IMR-90 (cell line): ENCODE measurements at regions not wholly inside any gene's neighbourhood (a gene's known extent, or its start where the extent isn't known, plus 50 kb on each side); places are given as distances from the start of the nearest gene placed in this dataset.

Experiments used
- ATAC-seq: fragments of 200-7000 bp; cut with Tn5 transposase; 2 replicates; pipeline ENCODE4 v1.9.1; 2020; ENCODE audit warnings: low read depth, mild to moderate bottlenecking, moderate library complexity
- BruUV-seq: library from RNA; stranded (reverse); fragments of 400-500 nt; replicated peaks from 2 replicates; lab custom pipeline; 2021; lab: Mats Ljungman, UMichigan
- CTCF ChIA-PET: fragments of 300-600 bp; formaldehyde crosslinking; extraction: SDS; loops from one replicate; lab custom pipeline; 2021; ENCODE audit warnings: antibody characterized with exemption; lab: Yijun Ruan, JAX
- POLR2A ChIA-PET: fragments of 300-600 bp; sonication (Branson Sonifier 250); formaldehyde crosslinking; loops from one replicate; lab custom pipeline; 2022; ENCODE audit warnings: antibody characterized with exemption; ENCODE audit not compliant: unreplicated experiment; lab: Charles Lee
- DNase-seq: peaks from one replicate; pipeline ENCODE4 v3.0.0; 2013
- H2AFZ ChIP-seq: replicated peaks from 2 replicates; pipeline ENCODE3; 2013; ENCODE audit warnings: low read length, mild to moderate bottlenecking; ENCODE audit not compliant: poor library complexity
- H2AK5ac ChIP-seq: 2 replicates; pipeline ENCODE4 v1.6.1; 2013; ENCODE audit warnings: low read depth, low read length, inconsistent platforms
- H2AK9ac ChIP-seq: replicated peaks from 2 replicates; pipeline ENCODE3; 2013; ENCODE audit warnings: mild to moderate bottlenecking, low read depth, low read length, moderate library complexity; ENCODE audit not compliant: poor library complexity
- H2BK120ac ChIP-seq: 2 replicates; pipeline ENCODE4 v1.6.1; 2013; ENCODE audit warnings: low read depth, low read length, inconsistent platforms
- H2BK15ac ChIP-seq: 3 replicates; pipeline ENCODE4 v1.6.1; 2013; ENCODE audit warnings: low read depth, low read length, inconsistent platforms
- H2BK20ac ChIP-seq: 2 replicates; pipeline ENCODE4 v1.6.1; 2013; ENCODE audit warnings: low read depth, mild to moderate bottlenecking, inconsistent platforms, low read length, moderate library complexity
- H2BK5ac ChIP-seq: 2 replicates; pipeline ENCODE4 v1.6.1; 2013; ENCODE audit warnings: mild to moderate bottlenecking, low read depth, low read length, inconsistent platforms; ENCODE audit not compliant: poor library complexity, severe bottlenecking
- H3K14ac ChIP-seq: replicated peaks from 2 replicates; pipeline ENCODE4 v1.6.1; 2013; ENCODE audit warnings: low read depth, low read length, inconsistent platforms
- H3K18ac ChIP-seq: 2 replicates; pipeline ENCODE4 v1.6.1; 2013; ENCODE audit warnings: low read depth, low read length, control low read depth
- H3K23ac ChIP-seq: 2 replicates; pipeline ENCODE4 v1.6.1; 2013; ENCODE audit warnings: low read depth, low read length, inconsistent platforms
- H3K27ac ChIP-seq: 2 replicates; pipeline ENCODE4 v1.5.1; 2013; ENCODE audit warnings: mild to moderate bottlenecking, control low read depth, low read length; ENCODE audit not compliant: insufficient read depth
- H3K27me3 ChIP-seq: 2 replicates; pipeline ENCODE4 v1.6.1; 2013; ENCODE audit warnings: low read length; ENCODE audit not compliant: control insufficient read depth, insufficient read depth
- H3K36me3 ChIP-seq: 2 replicates; pipeline ENCODE4 v1.6.1; 2013; ENCODE audit warnings: low read length, mixed read lengths; ENCODE audit not compliant: control insufficient read depth, insufficient read depth
- H3K4ac ChIP-seq: 2 replicates; pipeline ENCODE4 v1.6.1; 2013; ENCODE audit warnings: low read depth, low read length, inconsistent platforms
- H3K4me1 ChIP-seq: 2 replicates; pipeline ENCODE4 v1.6.1; 2013; ENCODE audit warnings: low read length, mixed read lengths; ENCODE audit not compliant: control insufficient read depth, insufficient read depth
- H3K4me2 ChIP-seq: 2 replicates; pipeline ENCODE4 v1.6.1; 2013; ENCODE audit warnings: low read depth, mild to moderate bottlenecking, control low read depth, low read length, moderate library complexity
- H3K4me3 ChIP-seq: 2 replicates; pipeline ENCODE4 v1.5.1; 2013; ENCODE audit warnings: low read depth, mild to moderate bottlenecking, control low read depth, low read length, moderate library complexity; ENCODE audit not compliant: insufficient read depth
- H3K56ac ChIP-seq: 2 replicates; pipeline ENCODE4 v1.6.1; 2013; ENCODE audit warnings: low read length, inconsistent platforms; ENCODE audit not compliant: insufficient read depth; ENCODE audit errors: extremely low read depth
- H3K79me1 ChIP-seq, 2 experiments: 2 replicates each; pipeline ENCODE4 v1.6.1; 2013; ENCODE audit warnings: low read length in 2 of 2, inconsistent platforms in 1 of 2, low read depth in 1 of 2
- H3K9ac ChIP-seq: 2 replicates; pipeline ENCODE4 v1.6.1; 2013; ENCODE audit warnings: low read depth, low read length, control low read depth
- H3K9me1 ChIP-seq: 2 replicates; pipeline ENCODE4 v1.6.1; 2013; ENCODE audit warnings: low read length, inconsistent platforms; ENCODE audit not compliant: insufficient read depth
- H3K9me3 ChIP-seq: 2 replicates; pipeline ENCODE4 v1.6.1; 2013; ENCODE audit warnings: low read length; ENCODE audit not compliant: control insufficient read depth, insufficient read depth
- H4K20me1 ChIP-seq: 2 replicates; pipeline ENCODE4 v1.6.1; 2013; ENCODE audit warnings: low read length, inconsistent platforms; ENCODE audit not compliant: insufficient read depth
- H4K5ac ChIP-seq: 2 replicates; pipeline ENCODE4 v1.6.1; 2013; ENCODE audit warnings: mild to moderate bottlenecking, low read depth, low read length, control low read depth
- H4K8ac ChIP-seq, 2 experiments: 2 replicates each; pipeline ENCODE4 v1.6.1; 2013; ENCODE audit warnings: low read depth in 2 of 2, low read length in 2 of 2, control low read depth in 1 of 2, inconsistent platforms in 1 of 2
- H4K91ac ChIP-seq: 2 replicates; pipeline ENCODE4 v1.6.1; 2013; ENCODE audit warnings: low read depth, low read length, inconsistent platforms; ENCODE audit not compliant: insufficient read depth
- BHLHE40 ChIP-seq: fragments of 150-350 bp; IDR thresholded peaks from 2 replicates; pipeline ENCODE4 v1.6.1; 2016; ENCODE audit warnings: mild to moderate bottlenecking, low read depth, low read length
- CEBPB ChIP-seq: IDR thresholded peaks from 2 replicates; pipeline ENCODE4 v1.6.1; 2012; ENCODE audit warnings: low read depth, low read length, improper control_type of control experiment
- CHD1 ChIP-seq: IDR thresholded peaks from 2 replicates; pipeline ENCODE4 v1.6.1; 2012; ENCODE audit warnings: low read depth, low read length, improper control_type of control experiment
- FOS ChIP-seq: fragments of 150-350 bp; IDR thresholded peaks from 2 replicates; pipeline ENCODE4 v1.6.1; 2016; ENCODE audit warnings: low read depth, low read length
- MAFK ChIP-seq: IDR thresholded peaks from 2 replicates; pipeline ENCODE4 v1.6.1; 2012; ENCODE audit warnings: low read depth, low read length, improper control_type of control experiment
- MAZ ChIP-seq: IDR thresholded peaks from 2 replicates; pipeline ENCODE4 v1.6.1; 2012; ENCODE audit warnings: low read depth, mild to moderate bottlenecking, low read length, improper control_type of control experiment, moderate library complexity, borderline replicate concordance
- MXI1 ChIP-seq: IDR thresholded peaks from 2 replicates; pipeline ENCODE4 v1.6.1; 2012; ENCODE audit warnings: low read depth, mild to moderate bottlenecking, low read length, moderate library complexity, borderline replicate concordance
- NFE2L2 ChIP-seq: fragments of 150-350 bp; IDR thresholded peaks from 2 replicates; pipeline ENCODE4 v1.6.1; 2016; ENCODE audit warnings: low read depth, mild to moderate bottlenecking, low read length
- POLR2A ChIP-seq: IDR thresholded peaks from 2 replicates; pipeline ENCODE4 v1.6.1; 2012; ENCODE audit warnings: mild to moderate bottlenecking, low read depth, low read length
- RAD21 ChIP-seq: IDR thresholded peaks from 2 replicates; pipeline ENCODE4 v1.6.1; 2012; ENCODE audit warnings: low read length, improper control_type of control experiment
- RCOR1 ChIP-seq: IDR thresholded peaks from 2 replicates; pipeline ENCODE4 v1.6.1; 2012; ENCODE audit warnings: mild to moderate bottlenecking, low read length, improper control_type of control experiment; ENCODE audit not compliant: insufficient replicate concordance
- RFX5 ChIP-seq: IDR thresholded peaks from 2 replicates; pipeline ENCODE4 v1.8.0; 2012; ENCODE audit warnings: low read depth, mild to moderate bottlenecking, low read length, moderate library complexity
- SMC3 ChIP-seq: fragments of 150-350 bp; IDR thresholded peaks from 2 replicates; pipeline ENCODE4 v1.6.1; 2016; ENCODE audit warnings: low read depth, mild to moderate bottlenecking, antibody characterized with exemption, low read length, moderate library complexity
- WGBS, 2 experiments: methylation state at CpG; one replicate each; pipeline versions ENCODE4 v1.1.5 to v1.1.7; 2013; ENCODE audit warnings: missing lambda C conversion rate in 2 of 2; ENCODE audit not compliant: insufficient read length in 1 of 2; ENCODE audit errors: extremely low coverage in 2 of 2; 5-methylcytosine and 5-hydroxymethylcytosine counted together
- dilution Hi-C: fragments of 300-500 bp; cut with HindIII; formaldehyde crosslinking; loops from one replicate; pipeline ENCODE4 v1.14.3; 2018; ENCODE audit warnings: low sequenced_read_pairs; ENCODE audit not compliant: unreplicated experiment
- in situ Hi-C: fragments of 300-500 bp; cut with MboI; formaldehyde crosslinking; loops from 3 replicates; pipeline ENCODE4 v1.14.3; 2019; ENCODE audit warnings: low sequenced_read_pairs, inconsistent platforms, mixed read lengths
- intact Hi-C: fragments of 100-400 bp; cut with micrococcal nuclease; formaldehyde crosslinking; loops from 2 replicates; pipeline ENCODE4 v1.10.0; 2022
- TF ChIP-seq, protein P1 (sequence below): fragments of 150-350 bp; IDR thresholded peaks from 2 replicates; pipeline ENCODE4 v1.6.1; 2017; ENCODE audit warnings: mild to moderate bottlenecking, antibody characterized with exemption, low read length, low read depth
- TF ChIP-seq, protein P2 (sequence below): fragments of 150-350 bp; IDR thresholded peaks from 2 replicates; pipeline ENCODE4 v1.6.1; 2016; ENCODE audit warnings: low read depth, mild to moderate bottlenecking, low read length, moderate library complexity, borderline replicate concordance
- TF ChIP-seq, protein P3 (sequence below): conservative IDR thresholded peaks from 2 replicates; pipeline ENCODE4 v1.5.1; 2012; ENCODE audit warnings: mild to moderate bottlenecking, low read depth, low read length, improper control_type of control experiment

DNA sequence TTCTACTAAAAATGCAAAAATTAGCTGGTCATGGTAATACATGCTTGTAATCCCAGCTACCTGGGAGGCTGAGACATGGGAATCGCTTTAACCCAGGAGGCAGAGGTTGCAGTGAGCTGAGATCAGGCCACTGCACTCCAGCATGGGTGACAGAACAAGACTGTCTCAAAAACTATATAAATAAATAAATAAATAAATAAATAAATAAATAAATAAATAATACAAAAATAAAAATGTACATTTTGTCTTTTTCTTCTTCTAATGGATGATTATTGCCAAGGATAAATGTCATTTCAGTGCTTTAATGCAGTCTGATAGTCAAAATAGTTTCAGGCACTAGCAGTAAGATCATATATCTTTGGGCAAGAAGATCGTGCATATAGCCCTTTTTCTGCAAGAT, 727.6 kb upstream of the SEMA3D start:
- no peak overlapping the region for H3K23ac ChIP-seq
- no peaks in the 10 kb centered on the region for H3K9me1 ChIP-seq
- WGBS, 2 experiments, result no CpG with 5 or more reads among the region's 2 CpGs
- no peak overlapping the region for H2BK20ac ChIP-seq
- H3K79me1 ChIP-seq, result no peaks in the 10 kb centered on the region
- no peaks in the 10 kb centered on the region for H3K36me3 ChIP-seq
- H3K14ac ChIP-seq, result no peak overlapping the region
- H2BK120ac ChIP-seq, result no peak overlapping the region
- no peak overlapping the region for H3K56ac ChIP-seq
- dilution Hi-C loops (no loop called here), in situ Hi-C loops (no loop called here), intact Hi-C loops (no loop called here)
- no peak overlapping the region for H4K8ac ChIP-seq
- H2AK9ac ChIP-seq, result no peak overlapping the region
- no peaks in the 10 kb centered on the region for H3K4me1 ChIP-seq
- no peaks in the 10 kb centered on the region for H4K20me1 ChIP-seq
- no peak overlapping the region for H2AK5ac ChIP-seq
- POLR2A ChIA-PET, result no interaction called here
- H3K9me3 ChIP-seq, result no peaks in the 10 kb centered on the region
- no peaks in the 10 kb centered on the region for H3K27me3 ChIP-seq
- H3K4me3 ChIP-seq, result no peak overlapping the region
- H3K27ac ChIP-seq, result no peak overlapping the region
- no peak overlapping the region for H3K18ac ChIP-seq
- no peak overlapping the region for H4K5ac ChIP-seq
- no peak overlapping the region for H2AFZ ChIP-seq
- CTCF ChIA-PET, result no interaction called here
- H4K91ac ChIP-seq, result no peak overlapping the region
- H2BK5ac ChIP-seq, result no peak overlapping the region
- BruUV-seq, result no TSS peak
- H3K9ac ChIP-seq, result no peak overlapping the region
- no peak for TF ChIP-seq SMC3
- TF ChIP-seq, protein P1, sequence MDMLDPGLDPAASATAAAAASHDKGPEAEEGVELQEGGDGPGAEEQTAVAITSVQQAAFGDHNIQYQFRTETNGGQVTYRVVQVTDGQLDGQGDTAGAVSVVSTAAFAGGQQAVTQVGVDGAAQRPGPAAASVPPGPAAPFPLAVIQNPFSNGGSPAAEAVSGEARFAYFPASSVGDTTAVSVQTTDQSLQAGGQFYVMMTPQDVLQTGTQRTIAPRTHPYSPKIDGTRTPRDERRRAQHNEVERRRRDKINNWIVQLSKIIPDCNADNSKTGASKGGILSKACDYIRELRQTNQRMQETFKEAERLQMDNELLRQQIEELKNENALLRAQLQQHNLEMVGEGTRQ, result no peak
- no peak for TF ChIP-seq BHLHE40
- TF ChIP-seq, protein P2, sequence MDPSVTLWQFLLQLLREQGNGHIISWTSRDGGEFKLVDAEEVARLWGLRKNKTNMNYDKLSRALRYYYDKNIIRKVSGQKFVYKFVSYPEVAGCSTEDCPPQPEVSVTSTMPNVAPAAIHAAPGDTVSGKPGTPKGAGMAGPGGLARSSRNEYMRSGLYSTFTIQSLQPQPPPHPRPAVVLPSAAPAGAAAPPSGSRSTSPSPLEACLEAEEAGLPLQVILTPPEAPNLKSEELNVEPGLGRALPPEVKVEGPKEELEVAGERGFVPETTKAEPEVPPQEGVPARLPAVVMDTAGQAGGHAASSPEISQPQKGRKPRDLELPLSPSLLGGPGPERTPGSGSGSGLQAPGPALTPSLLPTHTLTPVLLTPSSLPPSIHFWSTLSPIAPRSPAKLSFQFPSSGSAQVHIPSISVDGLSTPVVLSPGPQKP, result no peak
- no peak for TF ChIP-seq RAD21
- no peak for TF ChIP-seq RFX5
- TF ChIP-seq, protein P3, sequence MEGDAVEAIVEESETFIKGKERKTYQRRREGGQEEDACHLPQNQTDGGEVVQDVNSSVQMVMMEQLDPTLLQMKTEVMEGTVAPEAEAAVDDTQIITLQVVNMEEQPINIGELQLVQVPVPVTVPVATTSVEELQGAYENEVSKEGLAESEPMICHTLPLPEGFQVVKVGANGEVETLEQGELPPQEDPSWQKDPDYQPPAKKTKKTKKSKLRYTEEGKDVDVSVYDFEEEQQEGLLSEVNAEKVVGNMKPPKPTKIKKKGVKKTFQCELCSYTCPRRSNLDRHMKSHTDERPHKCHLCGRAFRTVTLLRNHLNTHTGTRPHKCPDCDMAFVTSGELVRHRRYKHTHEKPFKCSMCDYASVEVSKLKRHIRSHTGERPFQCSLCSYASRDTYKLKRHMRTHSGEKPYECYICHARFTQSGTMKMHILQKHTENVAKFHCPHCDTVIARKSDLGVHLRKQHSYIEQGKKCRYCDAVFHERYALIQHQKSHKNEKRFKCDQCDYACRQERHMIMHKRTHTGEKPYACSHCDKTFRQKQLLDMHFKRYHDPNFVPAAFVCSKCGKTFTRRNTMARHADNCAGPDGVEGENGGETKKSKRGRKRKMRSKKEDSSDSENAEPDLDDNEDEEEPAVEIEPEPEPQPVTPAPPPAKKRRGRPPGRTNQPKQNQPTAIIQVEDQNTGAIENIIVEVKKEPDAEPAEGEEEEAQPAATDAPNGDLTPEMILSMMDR, result no peak
- no peak for TF ChIP-seq CHD1
- no peak for TF ChIP-seq NFE2L2
- no peak for TF ChIP-seq CEBPB
- TF ChIP-seq MXI1, result no peak
- TF ChIP-seq POLR2A, result no peak
- no peak for TF ChIP-seq MAFK
- no peak for TF ChIP-seq RCOR1
- TF ChIP-seq FOS, result no peak
- no peak for TF ChIP-seq MAZ
- H3K4me2 ChIP-seq, result no peak overlapping the region
- no peak for DNase-seq
- H3K4ac ChIP-seq, result no peak overlapping the region
- H2BK15ac ChIP-seq, result no peak overlapping the region
- ATAC-seq, result no peak
